CD14-positive monocyte (primary cell): ENCODE measurements at regions not wholly inside any gene's neighbourhood (a gene's known extent, or its start where the extent isn't known, plus 50 kb on each side); places are given as distances from the start of the nearest gene placed in this dataset.
A peak's percentile ranks its signal among the peaks of the same experiment; 100 is the strongest.

Experiments
- DNase-seq, 3 donors: peaks; one replicate each; pipeline ENCODE4 v3.0.0-alpha.2; 2011 to 2022
- H2AFZ ChIP-seq: 2 replicates; pipeline ENCODE4 v1.6.0; 2012; ENCODE audit warnings: mild to moderate bottlenecking, low read depth, low read length, inconsistent platforms; ENCODE audit not compliant: insufficient read depth, poor library complexity, severe bottlenecking
- H3K27ac ChIP-seq, 2 donors: 1 replicate in 1 of 2; 2 replicates in 1 of 2; pipeline ENCODE4 v1.5.1; 2012 to 2013; ENCODE audit warnings: low read length in 2 of 2, control low read depth in 1 of 2, inconsistent platforms in 1 of 2, low read depth in 1 of 2, mild to moderate bottlenecking in 1 of 2
- H3K27me3 ChIP-seq, 2 donors: one replicate each; pipeline versions ENCODE4 v1.6.0 to v1.6.1; 2011 to 2013; ENCODE audit warnings: low read length in 2 of 2; ENCODE audit not compliant: control insufficient read depth in 2 of 2, insufficient read depth in 2 of 2
- H3K36me3 ChIP-seq, 2 donors: replicated peaks in 1 of 2; 1 replicate in 1 of 2; 2 replicates in 1 of 2; pipeline versions ENCODE4 v1.5.1 to v1.6.1; 2012 to 2013; ENCODE audit warnings: low read length in 2 of 2, control low read depth in 1 of 2, inconsistent platforms in 1 of 2, mild to moderate bottlenecking in 1 of 2; ENCODE audit not compliant: insufficient read depth in 2 of 2, control insufficient read depth in 1 of 2
- H3K4me1 ChIP-seq, 2 donors: 1 replicate in 1 of 2; 2 replicates in 1 of 2; pipeline versions ENCODE4 v1.5.1 to v1.6.1; 2012 to 2013; ENCODE audit warnings: low read length in 2 of 2, control low read depth in 1 of 2, inconsistent platforms in 1 of 2, mild to moderate bottlenecking in 1 of 2, moderate library complexity in 1 of 2; ENCODE audit not compliant: insufficient read depth in 2 of 2, control insufficient read depth in 1 of 2
- H3K4me2 ChIP-seq: replicated peaks from 2 replicates; pipeline ENCODE3; 2012; ENCODE audit warnings: low read length, moderate library complexity, mild to moderate bottlenecking; ENCODE audit not compliant: poor library complexity, severe bottlenecking; ENCODE audit errors: extremely low read depth
- H3K4me3 ChIP-seq, 3 experiments: fragments of 200-600 bp in 1 of 3; sonication (generic) in 1 of 3; replicated peaks in 1 of 3; 1 replicate in 2 of 3; 2 replicates in 1 of 3; pipeline ENCODE4 v1.5.1; 2011 to 2013; ENCODE audit warnings: low read length in 3 of 3, mild to moderate bottlenecking in 3 of 3, control low read depth in 2 of 3, low read depth in 2 of 3, inconsistent platforms in 1 of 3, moderate library complexity in 1 of 3
- H3K79me2 ChIP-seq: 2 replicates; pipeline ENCODE4 v1.6.0; 2012; ENCODE audit warnings: mild to moderate bottlenecking, control low read depth, inconsistent platforms, low read length, moderate library complexity; ENCODE audit not compliant: insufficient read depth
- H3K9ac ChIP-seq: 2 replicates; pipeline ENCODE4 v1.6.0; 2017; ENCODE audit warnings: low read length, mild to moderate bottlenecking; ENCODE audit not compliant: insufficient read depth, poor library complexity, severe bottlenecking
- H3K9me3 ChIP-seq, 2 donors: replicated peaks in 1 of 2; 1 replicate in 1 of 2; 2 replicates in 1 of 2; pipeline versions ENCODE4 v1.5.1 to v1.6.1; 2012 to 2013; ENCODE audit warnings: low read length in 2 of 2, control low read depth in 1 of 2; ENCODE audit not compliant: control insufficient read depth in 1 of 2, insufficient read depth in 1 of 2
- H4K20me1 ChIP-seq: 2 replicates; pipeline ENCODE4 v1.6.0; 2012; ENCODE audit warnings: mild to moderate bottlenecking, low read length, control low read depth, moderate library complexity; ENCODE audit not compliant: insufficient read depth
- H3K27ac Mint-ChIP-seq, 7 donors: one replicate each; pipeline ENCODE4 v1.8.0; 2020; ENCODE audit warnings: mild to moderate bottlenecking in 7 of 7, mixed read lengths in 7 of 7, moderate library complexity in 6 of 7, inconsistent platforms in 2 of 7
- H3K27me3 Mint-ChIP-seq, 3 donors: one replicate each; pipeline ENCODE4 v1.8.0; 2021 to 2022; ENCODE audit warnings: low read depth in 3 of 3, mild to moderate bottlenecking in 3 of 3, mixed read lengths in 3 of 3, moderate library complexity in 3 of 3, inconsistent platforms in 1 of 3
- H3K36me3 Mint-ChIP-seq, 2 donors: one replicate each; pipeline ENCODE4 v1.8.0; 2020; ENCODE audit warnings: mixed read lengths in 2 of 2, inconsistent platforms in 1 of 2, mild to moderate bottlenecking in 1 of 2
- H3K4me1 Mint-ChIP-seq: one replicate; pipeline ENCODE4 v1.8.0; 2020; ENCODE audit warnings: mild to moderate bottlenecking, mixed read lengths
- H3K4me3 Mint-ChIP-seq, 2 donors: one replicate each; pipeline ENCODE4 v1.8.0; 2020; ENCODE audit warnings: mild to moderate bottlenecking in 2 of 2, mixed read lengths in 2 of 2, moderate library complexity in 1 of 2
- H3K9me3 Mint-ChIP-seq, 7 donors: one replicate each; pipeline ENCODE4 v1.8.0; 2020 to 2022; ENCODE audit warnings: mixed read lengths in 7 of 7, mild to moderate bottlenecking in 6 of 7, moderate library complexity in 6 of 7, inconsistent platforms in 2 of 7
- WGBS: methylation state at CpG from one replicate; pipeline ENCODE4 v1.1.5; 2013; ENCODE audit warnings: missing lambda C conversion rate; ENCODE audit not compliant: insufficient coverage; 5-methylcytosine and 5-hydroxymethylcytosine counted together
- intact Hi-C, 2 donors: fragments of 100-400 bp; cut with micrococcal nuclease; formaldehyde crosslinking; loops; one replicate each; pipeline versions ENCODE4 v1.15.0 to v1.15.1; 2023
- TF ChIP-seq, protein P1 (sequence below): fragments of 200-600 bp; IDR thresholded peaks from one replicate; pipeline ENCODE4 v1.8.0; 2022; ENCODE audit warnings: antibody characterized with exemption, mild to moderate bottlenecking

DNA sequence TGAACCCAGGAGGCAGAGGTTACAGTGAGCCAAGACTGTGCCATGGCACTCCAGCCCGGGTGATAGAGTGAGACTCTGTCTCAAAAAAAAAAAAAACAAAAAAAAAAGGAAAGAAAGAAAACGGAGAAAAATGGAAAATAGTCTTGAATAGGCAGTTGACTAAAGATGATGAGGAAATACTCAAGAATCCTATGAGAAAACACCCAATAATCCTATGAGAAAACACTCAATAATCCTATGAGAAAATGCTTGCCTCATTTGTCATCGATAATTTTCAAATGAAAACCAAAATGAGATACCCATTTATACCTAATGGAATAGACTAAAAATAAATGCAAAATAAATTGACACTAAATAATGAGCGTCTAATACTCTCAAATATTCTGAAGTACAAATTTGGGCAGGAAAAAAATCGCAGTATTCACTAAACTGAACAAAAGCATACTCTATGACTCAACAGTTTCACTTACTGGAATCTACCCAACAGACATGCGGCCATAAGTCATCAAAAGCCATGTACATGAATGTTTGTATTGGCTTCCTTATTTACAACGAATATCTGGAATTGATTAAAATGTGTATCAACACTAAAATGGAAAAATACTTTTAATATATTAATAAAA is 733.9 kb upstream of the CHRM3 start:
- H3K4me3 Mint-ChIP-seq, result no peak overlapping the region
- H3K4me1 Mint-ChIP-seq, result peaks cover 2% of the 10 kb centered on the region
- H3K4me3 ChIP-seq, result no peak overlapping the region
- H3K79me2 ChIP-seq, result no peaks in the 10 kb centered on the region
- H3K9ac ChIP-seq, result no peak overlapping the region
- H3K9me3 ChIP-seq, result no peaks in the 10 kb centered on the region
- H3K36me3 ChIP-seq, result no peaks in the 10 kb centered on the region
- intact Hi-C loops, result no loop called here
- no peaks in the 10 kb centered on the region for H3K27me3 Mint-ChIP-seq
- no peaks in the 10 kb centered on the region for H3K27me3 ChIP-seq
- H3K27ac ChIP-seq, result no peak overlapping the region
- H3K36me3 Mint-ChIP-seq, result no peaks in the 10 kb centered on the region
- H3K4me1 ChIP-seq, result no peaks in the 10 kb centered on the region
- H2AFZ ChIP-seq, result no peak overlapping the region
- DNase-seq, result no peak
- TF ChIP-seq, protein P1, sequence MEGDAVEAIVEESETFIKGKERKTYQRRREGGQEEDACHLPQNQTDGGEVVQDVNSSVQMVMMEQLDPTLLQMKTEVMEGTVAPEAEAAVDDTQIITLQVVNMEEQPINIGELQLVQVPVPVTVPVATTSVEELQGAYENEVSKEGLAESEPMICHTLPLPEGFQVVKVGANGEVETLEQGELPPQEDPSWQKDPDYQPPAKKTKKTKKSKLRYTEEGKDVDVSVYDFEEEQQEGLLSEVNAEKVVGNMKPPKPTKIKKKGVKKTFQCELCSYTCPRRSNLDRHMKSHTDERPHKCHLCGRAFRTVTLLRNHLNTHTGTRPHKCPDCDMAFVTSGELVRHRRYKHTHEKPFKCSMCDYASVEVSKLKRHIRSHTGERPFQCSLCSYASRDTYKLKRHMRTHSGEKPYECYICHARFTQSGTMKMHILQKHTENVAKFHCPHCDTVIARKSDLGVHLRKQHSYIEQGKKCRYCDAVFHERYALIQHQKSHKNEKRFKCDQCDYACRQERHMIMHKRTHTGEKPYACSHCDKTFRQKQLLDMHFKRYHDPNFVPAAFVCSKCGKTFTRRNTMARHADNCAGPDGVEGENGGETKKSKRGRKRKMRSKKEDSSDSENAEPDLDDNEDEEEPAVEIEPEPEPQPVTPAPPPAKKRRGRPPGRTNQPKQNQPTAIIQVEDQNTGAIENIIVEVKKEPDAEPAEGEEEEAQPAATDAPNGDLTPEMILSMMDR, result no peak
- H3K27ac Mint-ChIP-seq, result no peak overlapping the region
- WGBS, result no CpG with 5 or more reads among the region's 7 CpGs
- H4K20me1 ChIP-seq, result no peaks in the 10 kb centered on the region
- H3K9me3 Mint-ChIP-seq, result peaks cover 0 to 3% (median under 1%) of the 10 kb centered on the region in 7 donors
- no peak overlapping the region for H3K4me2 ChIP-seq

GRCh38 chr1:238649200-238649599 is 737.2 kb upstream of the CHRM3 start:
- Histone ChIP-seq H3K4me1 (no peaks in the 10 kb centered on the region), H2AFZ (peak overlapping the region; percentile 32), H3K27me3 (no peaks in the 10 kb centered on the region), H3K4me3 (no peak overlapping the region), H3K79me2 (no peaks in the 10 kb centered on the region), H3K4me2 (no peak overlapping the region), H3K9ac (no peak overlapping the region), H3K27ac (no peak overlapping the region), H4K20me1 (no peaks in the 10 kb centered on the region), H3K9me3 (no peaks in the 10 kb centered on the region), H3K36me3 (no peaks in the 10 kb centered on the region)
- no peak for DNase-seq
- Mint-ChIP-seq H3K27ac (no peak overlapping the region), H3K9me3 (peaks cover 0 to 3% (median 0%) of the 10 kb centered on the region in 7 donors), H3K4me1 (peaks cover 2% of the 10 kb centered on the region), H3K4me3 (peak overlapping the region in 1 of 2 donors; percentile 61), H3K36me3 (no peaks in the 10 kb centered on the region), H3K27me3 (no peaks in the 10 kb centered on the region)
- intact Hi-C loops, result no loop called here
- TF ChIP-seq, protein P1, result no peak
